ENCODE measurements at regions not wholly inside any gene's neighbourhood (a gene's known extent, or its start where the extent isn't known, plus 50 kb on each side); places are given as distances from the start of the nearest gene placed in this dataset.

DNA sequence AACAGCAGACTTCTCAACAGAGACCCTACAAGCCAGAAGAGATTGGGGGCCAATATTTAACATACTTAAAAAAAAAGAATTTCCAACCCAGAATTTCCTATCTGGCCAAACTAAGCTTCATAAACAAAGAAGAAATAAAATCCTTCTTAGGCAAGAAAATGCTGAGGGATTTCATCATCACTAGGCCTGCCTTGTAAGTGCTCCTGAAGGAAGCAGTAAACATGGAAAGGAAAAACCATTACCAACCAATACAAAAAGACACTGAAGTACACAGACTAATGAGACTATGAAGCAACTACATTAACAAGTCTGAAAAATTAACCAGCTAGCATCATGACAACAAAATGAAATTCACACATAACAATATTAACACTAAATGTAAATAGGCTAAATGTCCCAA, 947.9 kb upstream of the CHORDC1 start:
- no peak for TF ChIP-seq EZH2 (IDR thresholded peaks at IDR 0.05; ENCODE audit: low read length, unreplicated experiment)
- TF ChIP-seq, protein P1, sequence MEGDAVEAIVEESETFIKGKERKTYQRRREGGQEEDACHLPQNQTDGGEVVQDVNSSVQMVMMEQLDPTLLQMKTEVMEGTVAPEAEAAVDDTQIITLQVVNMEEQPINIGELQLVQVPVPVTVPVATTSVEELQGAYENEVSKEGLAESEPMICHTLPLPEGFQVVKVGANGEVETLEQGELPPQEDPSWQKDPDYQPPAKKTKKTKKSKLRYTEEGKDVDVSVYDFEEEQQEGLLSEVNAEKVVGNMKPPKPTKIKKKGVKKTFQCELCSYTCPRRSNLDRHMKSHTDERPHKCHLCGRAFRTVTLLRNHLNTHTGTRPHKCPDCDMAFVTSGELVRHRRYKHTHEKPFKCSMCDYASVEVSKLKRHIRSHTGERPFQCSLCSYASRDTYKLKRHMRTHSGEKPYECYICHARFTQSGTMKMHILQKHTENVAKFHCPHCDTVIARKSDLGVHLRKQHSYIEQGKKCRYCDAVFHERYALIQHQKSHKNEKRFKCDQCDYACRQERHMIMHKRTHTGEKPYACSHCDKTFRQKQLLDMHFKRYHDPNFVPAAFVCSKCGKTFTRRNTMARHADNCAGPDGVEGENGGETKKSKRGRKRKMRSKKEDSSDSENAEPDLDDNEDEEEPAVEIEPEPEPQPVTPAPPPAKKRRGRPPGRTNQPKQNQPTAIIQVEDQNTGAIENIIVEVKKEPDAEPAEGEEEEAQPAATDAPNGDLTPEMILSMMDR (conservative IDR thresholded peaks at IDR 0.05; ENCODE audit: low read depth, low read length), result no peak
- TF ChIP-seq EZH2phosphoT487 (IDR thresholded peaks at IDR 0.05; ENCODE audit: borderline replicate concordance, low read length), result no peak
